HEK293 (cell line): ENCODE measurements at regions not wholly inside any gene's neighbourhood (a gene's known extent, or its start where the extent isn't known, plus 50 kb on each side); places are given as distances from the start of the nearest gene placed in this dataset.

Experiments used
- CTCF ChIA-PET: fragments of 350-600 bp; formaldehyde crosslinking; extraction: SDS; loops from one replicate; lab custom pipeline; 2021; ENCODE audit warnings: antibody characterized with exemption; lab: Yijun Ruan, JAX
- POLR2A ChIA-PET: fragments of 300-600 bp; formaldehyde crosslinking; extraction: SDS; loops from one replicate; lab custom pipeline; 2020; ENCODE audit warnings: antibody characterized with exemption, inconsistent platforms; lab: Yijun Ruan, JAX
- H3K27ac ChIP-seq: fragments of 200-500 bp; sonication (Bioruptor generic); 2 replicates; pipeline ENCODE4 v1.5.1; 2014; ENCODE audit warnings: low read depth, low read length, control low read depth, inconsistent platforms; ENCODE audit errors: extremely low read depth
- H3K36me3 ChIP-seq, 2 experiments: fragments of 200-500 bp in 1 of 2; sonication (Bioruptor generic) in 1 of 2; 1 replicate in 1 of 2; 2 replicates in 1 of 2; pipeline ENCODE4 v1.5.1; 2014 to 2017; ENCODE audit warnings: inconsistent platforms in 2 of 2, low read length in 2 of 2; ENCODE audit not compliant: control insufficient read depth in 2 of 2, insufficient read depth in 1 of 2
- H3K4me1 ChIP-seq: fragments of 200-500 bp; sonication (Bioruptor generic); 2 replicates; pipeline ENCODE4 v1.5.1; 2014; ENCODE audit warnings: mild to moderate bottlenecking, low read length, inconsistent platforms; ENCODE audit not compliant: control insufficient read depth, insufficient read depth
- H3K4me3 ChIP-seq: 2 replicates; pipeline ENCODE4 v1.5.1; 2011; ENCODE audit warnings: low read depth, mild to moderate bottlenecking, control low read depth, low read length, moderate library complexity
- H3K9me3 ChIP-seq: fragments of 200-500 bp; sonication (Bioruptor generic); 2 replicates; pipeline ENCODE4 v1.5.1; 2014; ENCODE audit warnings: low read depth, low read length, inconsistent platforms; ENCODE audit not compliant: control insufficient read depth, insufficient read depth
- ZNF132 ChIP-seq: fragments of 450-650 bp; formaldehyde crosslinking; IDR thresholded peaks from 2 replicates; pipeline ENCODE4 v1.5.1; 2017; ENCODE audit warnings: missing biosample characterization, missing genetic modification characterization, borderline replicate concordance
- ZNF16 ChIP-seq: fragments of 450-650 bp; formaldehyde crosslinking; IDR thresholded peaks from 2 replicates; pipeline ENCODE4 v1.5.1; 2016; ENCODE audit warnings: low read depth, missing biosample characterization, missing genetic modification characterization
- ZNF174 ChIP-seq: fragments of 450-650 bp; formaldehyde crosslinking; IDR thresholded peaks from 2 replicates; pipeline ENCODE4 v1.5.0; 2017; ENCODE audit warnings: missing biosample characterization, mild to moderate bottlenecking, missing genetic modification characterization
- ZNF530 ChIP-seq: fragments of 450-650 bp; formaldehyde crosslinking; IDR thresholded peaks from 2 replicates; pipeline ENCODE4 v1.5.1; 2016; ENCODE audit warnings: low read depth, missing biosample characterization, missing genetic modification characterization
- ZNF558 ChIP-seq: fragments of 450-650 bp; formaldehyde crosslinking; IDR thresholded peaks from 2 replicates; pipeline ENCODE4 v1.5.1; 2016; ENCODE audit warnings: missing biosample characterization, missing genetic modification characterization
- ZNF623 ChIP-seq: fragments of 450-650 bp; formaldehyde crosslinking; IDR thresholded peaks from 2 replicates; pipeline ENCODE4 v1.5.1; 2016; ENCODE audit warnings: missing biosample characterization, missing genetic modification characterization
- ZNF670 ChIP-seq: fragments of 450-650 bp; formaldehyde crosslinking; IDR thresholded peaks from 2 replicates; pipeline ENCODE4 v1.5.1; 2016; ENCODE audit warnings: missing biosample characterization, missing genetic modification characterization, low read depth
- ZNF830 ChIP-seq: fragments of 450-650 bp; IDR thresholded peaks from 2 replicates; pipeline ENCODE4 v1.5.0; 2018; ENCODE audit warnings: missing biosample characterization, missing genetic modification characterization, low read depth, mild to moderate bottlenecking, moderate library complexity
- ZSCAN16 ChIP-seq: fragments of 450-650 bp; formaldehyde crosslinking; IDR thresholded peaks from 2 replicates; pipeline ENCODE4 v1.5.1; 2016; ENCODE audit warnings: missing biosample characterization, missing genetic modification characterization
- TF ChIP-seq, protein P1 (sequence below): fragments of 450-650 bp; IDR thresholded peaks from 2 replicates; pipeline ENCODE4 v1.5.1; 2018; ENCODE audit warnings: missing biosample characterization, missing genetic modification characterization
- TF ChIP-seq, protein P2 (sequence below): sonication (generic); formaldehyde crosslinking; IDR thresholded peaks from 2 replicates; pipeline ENCODE4 v1.8.1; 2022; ENCODE audit warnings: mild to moderate bottlenecking, moderate library complexity, missing genetic modification reagents
- TF ChIP-seq, protein P3 (sequence below): fragments of 450-650 bp; formaldehyde crosslinking; IDR thresholded peaks from 2 replicates; pipeline ENCODE4 v1.5.1; 2016; ENCODE audit warnings: missing biosample characterization, missing genetic modification characterization
- TF ChIP-seq, protein P4 (sequence below): fragments of 450-650 bp; formaldehyde crosslinking; IDR thresholded peaks from 2 replicates; pipeline ENCODE4 v1.5.1; 2016; ENCODE audit warnings: missing biosample characterization, missing genetic modification characterization, borderline replicate concordance
- TF ChIP-seq, protein P5 (sequence below): fragments of 450-650 bp; formaldehyde crosslinking; IDR thresholded peaks from 2 replicates; pipeline ENCODE4 v1.5.1; 2016; ENCODE audit warnings: missing biosample characterization, missing genetic modification characterization
- TF ChIP-seq, protein P6 (sequence below): fragments of 450-650 bp; formaldehyde crosslinking; IDR thresholded peaks from 2 replicates; pipeline ENCODE4 v1.5.1; 2016; ENCODE audit warnings: missing biosample characterization, missing genetic modification characterization
- TF ChIP-seq, protein P7 (sequence below): fragments of 450-650 bp; formaldehyde crosslinking; IDR thresholded peaks from 2 replicates; pipeline ENCODE4; 2016; ENCODE audit warnings: missing biosample characterization, missing genetic modification characterization

DNA sequence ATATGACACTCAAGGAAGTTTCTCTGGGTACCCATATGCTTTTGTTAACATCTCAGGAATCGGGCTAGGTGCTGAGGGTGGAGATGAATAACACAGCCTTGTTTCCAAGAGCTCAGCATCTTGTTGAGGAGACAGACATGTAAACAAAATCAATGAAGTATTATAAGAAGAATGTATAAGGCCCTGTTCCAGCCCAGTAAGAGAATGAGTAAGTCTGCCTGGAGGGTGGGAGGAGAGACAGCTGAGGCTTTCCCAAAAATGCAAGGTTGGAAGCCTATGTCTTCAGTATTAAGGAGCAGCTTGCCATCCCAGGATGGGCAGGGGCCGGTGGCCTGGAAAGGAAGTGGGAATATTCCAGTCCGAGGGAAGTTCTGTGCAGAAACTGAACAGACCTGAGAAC is 615.3 kb upstream of the BTBD3 start:
- H3K4me1 ChIP-seq: no peaks in the 10 kb centered on the region
- TF ChIP-seq, protein P1, sequence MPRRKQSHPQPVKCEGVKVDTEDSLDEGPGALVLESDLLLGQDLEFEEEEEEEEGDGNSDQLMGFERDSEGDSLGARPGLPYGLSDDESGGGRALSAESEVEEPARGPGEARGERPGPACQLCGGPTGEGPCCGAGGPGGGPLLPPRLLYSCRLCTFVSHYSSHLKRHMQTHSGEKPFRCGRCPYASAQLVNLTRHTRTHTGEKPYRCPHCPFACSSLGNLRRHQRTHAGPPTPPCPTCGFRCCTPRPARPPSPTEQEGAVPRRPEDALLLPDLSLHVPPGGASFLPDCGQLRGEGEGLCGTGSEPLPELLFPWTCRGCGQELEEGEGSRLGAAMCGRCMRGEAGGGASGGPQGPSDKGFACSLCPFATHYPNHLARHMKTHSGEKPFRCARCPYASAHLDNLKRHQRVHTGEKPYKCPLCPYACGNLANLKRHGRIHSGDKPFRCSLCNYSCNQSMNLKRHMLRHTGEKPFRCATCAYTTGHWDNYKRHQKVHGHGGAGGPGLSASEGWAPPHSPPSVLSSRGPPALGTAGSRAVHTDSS: no peak
- TF ChIP-seq, protein P2, sequence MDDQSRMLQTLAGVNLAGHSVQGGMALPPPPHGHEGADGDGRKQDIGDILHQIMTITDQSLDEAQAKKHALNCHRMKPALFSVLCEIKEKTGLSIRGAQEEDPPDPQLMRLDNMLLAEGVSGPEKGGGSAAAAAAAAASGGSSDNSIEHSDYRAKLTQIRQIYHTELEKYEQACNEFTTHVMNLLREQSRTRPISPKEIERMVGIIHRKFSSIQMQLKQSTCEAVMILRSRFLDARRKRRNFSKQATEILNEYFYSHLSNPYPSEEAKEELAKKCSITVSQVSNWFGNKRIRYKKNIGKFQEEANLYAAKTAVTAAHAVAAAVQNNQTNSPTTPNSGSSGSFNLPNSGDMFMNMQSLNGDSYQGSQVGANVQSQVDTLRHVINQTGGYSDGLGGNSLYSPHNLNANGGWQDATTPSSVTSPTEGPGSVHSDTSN (CRISPR knock-in tag): no peak
- TF ChIP-seq ZNF132: no peak
- TF ChIP-seq ZNF530 (tag by site-specific recombination): no peak
- TF ChIP-seq, protein P3, sequence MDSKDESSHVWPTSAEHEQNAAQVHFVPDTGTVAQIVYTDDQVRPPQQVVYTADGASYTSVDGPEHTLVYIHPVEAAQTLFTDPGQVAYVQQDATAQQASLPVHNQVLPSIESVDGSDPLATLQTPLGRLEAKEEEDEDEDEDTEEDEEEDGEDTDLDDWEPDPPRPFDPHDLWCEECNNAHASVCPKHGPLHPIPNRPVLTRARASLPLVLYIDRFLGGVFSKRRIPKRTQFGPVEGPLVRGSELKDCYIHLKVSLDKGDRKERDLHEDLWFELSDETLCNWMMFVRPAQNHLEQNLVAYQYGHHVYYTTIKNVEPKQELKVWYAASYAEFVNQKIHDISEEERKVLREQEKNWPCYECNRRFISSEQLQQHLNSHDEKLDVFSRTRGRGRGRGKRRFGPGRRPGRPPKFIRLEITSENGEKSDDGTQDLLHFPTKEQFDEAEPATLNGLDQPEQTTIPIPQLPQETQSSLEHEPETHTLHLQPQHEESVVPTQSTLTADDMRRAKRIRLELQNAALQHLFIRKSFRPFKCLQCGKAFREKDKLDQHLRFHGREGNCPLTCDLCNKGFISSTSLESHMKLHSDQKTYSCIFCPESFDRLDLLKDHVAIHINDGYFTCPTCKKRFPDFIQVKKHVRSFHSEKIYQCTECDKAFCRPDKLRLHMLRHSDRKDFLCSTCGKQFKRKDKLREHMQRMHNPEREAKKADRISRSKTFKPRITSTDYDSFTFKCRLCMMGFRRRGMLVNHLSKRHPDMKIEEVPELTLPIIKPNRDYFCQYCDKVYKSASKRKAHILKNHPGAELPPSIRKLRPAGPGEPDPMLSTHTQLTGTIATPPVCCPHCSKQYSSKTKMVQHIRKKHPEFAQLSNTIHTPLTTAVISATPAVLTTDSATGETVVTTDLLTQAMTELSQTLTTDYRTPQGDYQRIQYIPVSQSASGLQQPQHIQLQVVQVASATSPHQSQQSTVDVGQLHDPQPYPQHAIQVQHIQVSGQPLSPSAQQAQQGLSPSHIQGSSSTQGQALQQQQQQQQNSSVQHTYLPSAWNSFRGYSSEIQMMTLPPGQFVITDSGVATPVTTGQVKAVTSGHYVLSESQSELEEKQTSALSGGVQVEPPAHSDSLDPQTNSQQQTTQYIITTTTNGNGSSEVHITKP (tag by site-specific recombination): no peak
- no peak for TF ChIP-seq ZNF830 (tag by site-specific recombination)
- TF ChIP-seq, protein P4, sequence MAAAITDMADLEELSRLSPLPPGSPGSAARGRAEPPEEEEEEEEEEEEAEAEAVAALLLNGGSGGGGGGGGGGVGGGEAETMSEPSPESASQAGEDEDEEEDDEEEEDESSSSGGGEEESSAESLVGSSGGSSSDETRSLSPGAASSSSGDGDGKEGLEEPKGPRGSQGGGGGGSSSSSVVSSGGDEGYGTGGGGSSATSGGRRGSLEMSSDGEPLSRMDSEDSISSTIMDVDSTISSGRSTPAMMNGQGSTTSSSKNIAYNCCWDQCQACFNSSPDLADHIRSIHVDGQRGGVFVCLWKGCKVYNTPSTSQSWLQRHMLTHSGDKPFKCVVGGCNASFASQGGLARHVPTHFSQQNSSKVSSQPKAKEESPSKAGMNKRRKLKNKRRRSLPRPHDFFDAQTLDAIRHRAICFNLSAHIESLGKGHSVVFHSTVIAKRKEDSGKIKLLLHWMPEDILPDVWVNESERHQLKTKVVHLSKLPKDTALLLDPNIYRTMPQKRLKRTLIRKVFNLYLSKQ: no peak
- TF ChIP-seq ZSCAN16: no peak
- no peak for TF ChIP-seq ZNF623 (tag by site-specific recombination)
- TF ChIP-seq, protein P5, sequence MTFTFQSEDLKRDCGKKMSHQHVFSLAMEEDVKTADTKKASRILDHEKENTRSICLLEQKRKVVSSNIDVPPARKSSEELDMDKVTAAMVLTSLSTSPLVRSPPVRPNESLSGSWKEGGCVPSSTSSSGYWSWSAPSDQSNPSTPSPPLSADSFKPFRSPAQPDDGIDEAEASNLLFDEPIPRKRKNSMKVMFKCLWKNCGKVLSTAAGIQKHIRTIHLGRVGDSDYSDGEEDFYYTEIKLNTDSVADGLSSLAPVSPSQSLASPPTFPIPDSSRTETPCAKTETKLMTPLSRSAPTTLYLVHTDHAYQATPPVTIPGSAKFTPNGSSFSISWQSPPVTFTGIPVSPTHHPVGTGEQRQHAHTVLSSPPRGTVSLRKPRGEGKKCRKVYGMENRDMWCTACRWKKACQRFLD (tag by site-specific recombination): no peak
- TF ChIP-seq, protein P6, sequence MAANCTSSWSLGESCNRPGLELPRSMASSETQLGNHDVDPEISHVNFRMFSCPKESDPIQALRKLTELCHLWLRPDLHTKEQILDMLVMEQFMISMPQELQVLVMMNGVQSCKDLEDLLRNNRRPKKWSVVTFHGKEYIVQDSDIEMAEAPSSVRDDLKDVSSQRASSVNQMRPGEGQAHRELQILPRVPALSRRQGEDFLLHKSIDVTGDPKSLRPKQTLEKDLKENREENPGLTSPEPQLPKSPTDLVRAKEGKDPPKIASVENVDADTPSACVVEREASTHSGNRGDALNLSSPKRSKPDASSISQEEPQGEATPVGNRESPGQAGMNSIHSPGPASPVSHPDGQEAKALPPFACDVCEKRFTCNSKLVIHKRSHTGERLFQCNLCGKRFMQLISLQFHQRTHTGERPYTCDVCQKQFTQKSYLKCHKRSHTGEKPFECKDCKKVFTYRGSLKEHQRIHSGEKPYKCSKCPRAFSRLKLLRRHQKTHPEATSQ (tag by site-specific recombination): no peak
- TF ChIP-seq, protein P7, sequence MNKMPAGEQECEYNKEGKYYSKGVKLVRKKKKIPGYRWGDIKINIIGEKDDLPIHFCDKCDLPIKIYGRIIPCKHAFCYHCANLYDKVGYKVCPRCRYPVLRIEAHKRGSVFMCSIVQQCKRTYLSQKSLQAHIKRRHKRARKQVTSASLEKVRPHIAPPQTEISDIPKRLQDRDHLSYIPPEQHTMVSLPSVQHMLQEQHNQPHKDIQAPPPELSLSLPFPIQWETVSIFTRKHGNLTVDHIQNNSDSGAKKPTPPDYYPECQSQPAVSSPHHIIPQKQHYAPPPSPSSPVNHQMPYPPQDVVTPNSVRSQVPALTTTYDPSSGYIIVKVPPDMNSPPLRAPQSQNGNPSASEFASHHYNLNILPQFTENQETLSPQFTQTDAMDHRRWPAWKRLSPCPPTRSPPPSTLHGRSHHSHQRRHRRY (tag by site-specific recombination): no peak
- TF ChIP-seq ZNF670 (tag by site-specific recombination): no peak
- no peak overlapping the region for H3K4me3 ChIP-seq
- ChIA-PET CTCF (no interaction called here), POLR2A (no interaction called here)
- H3K9me3 ChIP-seq: no peaks in the 10 kb centered on the region
- H3K27ac ChIP-seq: no peak overlapping the region
- no peaks in the 10 kb centered on the region for H3K36me3 ChIP-seq

DNA sequence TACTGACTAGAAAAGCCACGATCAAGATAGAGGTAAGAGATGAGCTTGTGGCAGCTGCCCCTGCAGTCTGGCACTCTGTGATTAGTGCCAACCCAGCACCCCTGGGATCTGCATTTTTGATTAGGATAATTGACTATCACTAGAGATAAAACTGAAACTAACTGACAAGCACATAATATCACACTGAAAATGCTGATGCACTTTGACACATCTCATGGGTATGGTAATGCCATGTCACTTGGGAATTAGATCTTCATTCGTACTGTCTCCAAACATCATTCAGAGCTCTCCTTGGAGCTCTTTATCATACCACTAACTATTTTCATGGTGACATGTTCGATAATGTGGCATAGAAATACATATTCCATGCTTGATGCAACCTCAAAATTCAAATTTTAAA is 612.9 kb upstream of the BTBD3 start:
- TF ChIP-seq ZNF174 (tag by site-specific recombination) (no peak), ZNF558 (no peak), ZNF16 (no peak)
- Histone ChIP-seq H3K9me3 (no peaks in the 10 kb centered on the region), H3K36me3 (no peaks in the 10 kb centered on the region), H3K4me1 (no peaks in the 10 kb centered on the region), H3K27ac (no peak overlapping the region), H3K4me3 (no peak overlapping the region)
- CTCF ChIA-PET: interaction anchor here (0.8 to 1.0 kb wide), 2 partner anchors 11 to 1326 kb away, joined by 3 to 5 read pairs; no protein-coding TSS in a partner anchor
- POLR2A ChIA-PET: no interaction called here
